ENCODE measurements at regions not wholly inside any gene's neighbourhood (a gene's known extent, or its start where the extent isn't known, plus 50 kb on each side); places are given as distances from the start of the nearest gene placed in this dataset.

- no peak for DNase-seq (ENCODE audit: low spot score)
- ChIA-PET CTCF (ENCODE audit: low intra/inter-chr PET ratio, low total read pairs) (no interaction called here), POLR2A (no interaction called here)
- Histone ChIP-seq H3K4me1 (ENCODE audit: insufficient read depth, low read length) (no peaks in the 10 kb centered on the region), H2AFZ (ENCODE audit: low read length) (no peak overlapping the region), H3K27ac (ENCODE audit: extremely low read length, insufficient read depth, low read length) (no peak overlapping the region), H3K27me3 (ENCODE audit: control insufficient read depth in 1 of 2, insufficient read depth in 2 of 2, low read length in 2 of 2) (no peaks in the 10 kb centered on the region), H3K9me3 (ENCODE audit: low read length) (no peaks in the 10 kb centered on the region), H3K79me2 (ENCODE audit: insufficient read depth, low read length) (no peaks in the 10 kb centered on the region), H3K9ac (ENCODE audit: insufficient read depth, low read depth, low read length) (no peak overlapping the region), H3K4me3 (replicated peaks in 1 of 3; ENCODE audit: insufficient read depth in 1 of 3, low read depth in 2 of 3, low read length in 3 of 3) (no peak overlapping the region), H4K20me1 (ENCODE audit: insufficient read depth, low read length) (no peaks in the 10 kb centered on the region), H3K4me2 (ENCODE audit: low read depth, low read length) (no peak overlapping the region), H3K36me3 (replicated peaks in 1 of 2; ENCODE audit: control insufficient read depth in 1 of 2, insufficient read depth in 2 of 2, low read length in 2 of 2) (no peaks in the 10 kb centered on the region)
- FAIRE-seq, result no peak
- BruUV-seq (replicated peaks), result no TSS peak
- in situ Hi-C loops (cut with HindIII; ENCODE audit: extremely low pct_ligation_motif_present, low pct_unique_long_range_greater_than_20kb) (loop anchor here (10.0 kb wide), 1 partner anchor 190 kb away; no protein-coding TSS in a partner anchor), intact Hi-C loops (cut with micrococcal nuclease; ENCODE audit: unreplicated experiment) (no loop called here)
- TF ChIP-seq ZNF337 (CRISPR knock-in tag; IDR thresholded peaks at IDR 0.05; ENCODE audit: borderline replicate concordance, low read depth) (no peak), ZSCAN29 (CRISPR knock-in tag; conservative IDR thresholded peaks at IDR 0.05) (no peak), ZNF33A (CRISPR knock-in tag; IDR thresholded peaks at IDR 0.05; ENCODE audit: borderline replicate concordance) (no peak), HDAC1 (CRISPR knock-in tag; IDR thresholded peaks at IDR 0.05) (no peak), ATF1 (CRISPR knock-in tag; IDR thresholded peaks at IDR 0.05) (no peak), GLI4 (CRISPR knock-in tag; IDR thresholded peaks at IDR 0.05; ENCODE audit: borderline replicate concordance) (no peak), ZNF577 (CRISPR knock-in tag; IDR thresholded peaks at IDR 0.05; ENCODE audit: borderline replicate concordance, low read depth) (no peak), ZSCAN21 (CRISPR knock-in tag; IDR thresholded peaks at IDR 0.05; ENCODE audit: borderline replicate concordance) (no peak), ZNF281 (CRISPR knock-in tag; IDR thresholded peaks at IDR 0.05; ENCODE audit: borderline replicate concordance) (no peak), KMT2A (CRISPR knock-in tag; IDR thresholded peaks at IDR 0.05) (no peak), BCLAF1 (IDR thresholded peaks at IDR 0.05) (no peak)
- no peak for ATAC-seq
- 0% methylated on average over 3 of the region's 3 CpGs for WGBS (ENCODE audit: low lambda C conversion rate)
Measured at GRCh38 chr7:106545275-106545674, 115.7 kb downstream of the CCDC71L start.

All from HepG2 (cell line).